Fibroblast of skin of back (primary cell): ENCODE measurements at regions not wholly inside any gene's neighbourhood (a gene's known extent, or its start where the extent isn't known, plus 50 kb on each side); places are given as distances from the start of the nearest gene placed in this dataset.

ENCODE experiments used
- DNase-seq: peaks from one replicate; pipeline ENCODE4 v3.0.0-alpha.2; 2013

- DNase-seq: no peak
Observed at GRCh38 chr10:4043897-4044665, 259.1 kb upstream of the KLF6 start.

- DNase-seq: no peak
Observed at GRCh38 chr10:4041635-4042034, 256.6 kb upstream of the KLF6 start.

- no peak for DNase-seq
Observed at GRCh38 chr10:4038000-4038399, 253.0 kb upstream of the KLF6 start.

- no peak for DNase-seq
Observed at GRCh38 chr10:4035599-4035945, 250.6 kb upstream of the KLF6 start.

GRCh38 chr10:4034907-4035598 is 250.0 kb upstream of the KLF6 start:
- DNase-seq: peak; percentile 62

GRCh38 chr10:4033341-4033896 is 248.4 kb upstream of the KLF6 start:
- DNase-seq: peak; percentile 9

GRCh38 chr10:4029866-4030265 is 244.9 kb upstream of the KLF6 start:
- DNase-seq: no peak

- no peak for DNase-seq
Observed at GRCh38 chr10:4028854-4029583, 244.0 kb upstream of the KLF6 start.

- no peak for DNase-seq
Observed at GRCh38 chr10:4028027-4028471, 243.0 kb upstream of the KLF6 start.

GRCh38 chr10:4025339-4025738 is 240.3 kb upstream of the KLF6 start:
- DNase-seq: no peak

GRCh38 chr10:4024516-4025245 is 239.7 kb upstream of the KLF6 start:
- DNase-seq: peak; percentile 22

- peak; percentile 55 for DNase-seq
Observed at GRCh38 chr10:4024027-4024426, 239.0 kb upstream of the KLF6 start.

- peak; percentile 10 for DNase-seq
Observed at GRCh38 chr10:4022473-4022872, 237.5 kb upstream of the KLF6 start.

GRCh38 chr10:4020631-4021030 is 235.6 kb upstream of the KLF6 start:
- no peak for DNase-seq

- no peak for DNase-seq
Observed at GRCh38 chr10:4018054-4018511, 233.1 kb upstream of the KLF6 start.

- DNase-seq: no peak
Observed at GRCh38 chr10:4017336-4017735, 232.3 kb upstream of the KLF6 start.

GRCh38 chr10:4016214-4016740 is 231.3 kb upstream of the KLF6 start:
- no peak for DNase-seq

- no peak for DNase-seq
Observed at GRCh38 chr10:4013651-4014121, 228.7 kb upstream of the KLF6 start.

- DNase-seq: no peak
Observed at GRCh38 chr10:4012848-4013247, 227.8 kb upstream of the KLF6 start.

GRCh38 chr10:4011136-4011812 is 226.3 kb upstream of the KLF6 start:
- DNase-seq: no peak

GRCh38 chr10:4008676-4009382 is 223.8 kb upstream of the KLF6 start:
- peak; percentile 27 for DNase-seq
